Middle frontal gyrus (tissue), 1 donor: ENCODE measurements at regions not wholly inside any gene's neighbourhood (a gene's known extent, or its start where the extent isn't known, plus 50 kb on each side); places are given as distances from the start of the nearest gene placed in this dataset.
"Not testable (repeated sequence)": the region's sequence is repeated elsewhere in the genome, so short reads cannot be mapped to it uniquely, and the experiment has no call there.

Experiments used
- DNase-seq: peaks from one replicate; pipeline ENCODE4 v3.0.0-alpha.2; 2015; ENCODE audit warnings: low spot score; ENCODE audit errors: extremely low spot score

DNA sequence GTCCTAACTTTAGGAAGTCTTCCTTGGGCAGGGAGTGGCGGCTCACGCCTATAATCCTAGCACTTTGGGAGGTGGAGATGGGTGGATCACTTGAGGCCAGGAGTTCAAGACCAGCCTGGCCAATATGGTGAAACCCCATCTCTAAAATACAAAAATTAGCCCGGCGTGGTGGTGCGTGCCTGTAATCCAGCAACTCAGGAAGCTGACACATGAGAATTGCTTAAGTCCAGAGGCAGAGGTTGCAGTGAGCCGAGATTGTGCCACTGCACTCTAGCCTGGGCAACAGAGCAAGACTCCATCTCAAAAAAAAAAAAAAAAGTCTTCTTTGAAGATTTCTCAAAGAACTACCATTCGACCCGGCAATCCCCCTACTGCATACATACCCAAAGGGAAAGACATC, 50.0 kb upstream of the GPCPD1 start:
- not testable (repeated sequence) for DNase-seq
